Gastrocnemius medialis (tissue), 4 donors: ENCODE measurements at regions not wholly inside any gene's neighbourhood (a gene's known extent, or its start where the extent isn't known, plus 50 kb on each side); places are given as distances from the start of the nearest gene placed in this dataset.

Experiments used
- CTCF ChIP-seq, 5 experiments: fragments of 450-650 bp in 3 of 5; fragments of 200-600 bp in 2 of 5; sonication (generic) in 2 of 5; IDR thresholded peaks in 4 of 5; conservative IDR thresholded peaks in 1 of 5; 1 replicate in 4 of 5; 2 replicates in 1 of 5; pipeline ENCODE4 v1.5.1; 2016 to 2019; ENCODE audit warnings: antibody characterized with exemption in 5 of 5, mild to moderate bottlenecking in 3 of 5, moderate library complexity in 3 of 5
- POLR2A ChIP-seq, 2 donors: fragments of 450-650 bp; IDR thresholded peaks; one replicate each; pipeline ENCODE4 v1.6.1; 2017; ENCODE audit warnings: antibody characterized with exemption in 2 of 2, mild to moderate bottlenecking in 2 of 2, moderate library complexity in 2 of 2

GRCh38 chr9:26243029-26243697 lies 564.9 kb upstream of the TUSC1 start:
- no peak for TF ChIP-seq POLR2A (IDR thresholded peaks at IDR 0.05)
- TF ChIP-seq CTCF (IDR thresholded peaks at IDR 0.05 in 4 of 5, conservative IDR thresholded peaks at IDR 0.05 in 1 of 5) = no peak
